AG09309 (cell line): ENCODE measurements at regions not wholly inside any gene's neighbourhood (a gene's known extent, or its start where the extent isn't known, plus 50 kb on each side); places are given as distances from the start of the nearest gene placed in this dataset.

Source experiments
- DNase-seq: peaks from one replicate; pipeline ENCODE4 v3.0.0-alpha.2; 2010; ENCODE audit warnings: low read depth
- H3K4me3 ChIP-seq: 2 replicates; pipeline ENCODE4 v1.5.1; 2011; ENCODE audit warnings: mild to moderate bottlenecking, low read depth, low read length, moderate library complexity; ENCODE audit not compliant: control insufficient read depth
- TF ChIP-seq, protein P1 (sequence below): IDR thresholded peaks from 2 replicates; pipeline ENCODE4 v1.5.1; 2011; ENCODE audit warnings: mild to moderate bottlenecking, low read depth, low read length, inconsistent platforms; ENCODE audit not compliant: insufficient read depth, control insufficient read depth; ENCODE audit errors: missing control alignments

DNA sequence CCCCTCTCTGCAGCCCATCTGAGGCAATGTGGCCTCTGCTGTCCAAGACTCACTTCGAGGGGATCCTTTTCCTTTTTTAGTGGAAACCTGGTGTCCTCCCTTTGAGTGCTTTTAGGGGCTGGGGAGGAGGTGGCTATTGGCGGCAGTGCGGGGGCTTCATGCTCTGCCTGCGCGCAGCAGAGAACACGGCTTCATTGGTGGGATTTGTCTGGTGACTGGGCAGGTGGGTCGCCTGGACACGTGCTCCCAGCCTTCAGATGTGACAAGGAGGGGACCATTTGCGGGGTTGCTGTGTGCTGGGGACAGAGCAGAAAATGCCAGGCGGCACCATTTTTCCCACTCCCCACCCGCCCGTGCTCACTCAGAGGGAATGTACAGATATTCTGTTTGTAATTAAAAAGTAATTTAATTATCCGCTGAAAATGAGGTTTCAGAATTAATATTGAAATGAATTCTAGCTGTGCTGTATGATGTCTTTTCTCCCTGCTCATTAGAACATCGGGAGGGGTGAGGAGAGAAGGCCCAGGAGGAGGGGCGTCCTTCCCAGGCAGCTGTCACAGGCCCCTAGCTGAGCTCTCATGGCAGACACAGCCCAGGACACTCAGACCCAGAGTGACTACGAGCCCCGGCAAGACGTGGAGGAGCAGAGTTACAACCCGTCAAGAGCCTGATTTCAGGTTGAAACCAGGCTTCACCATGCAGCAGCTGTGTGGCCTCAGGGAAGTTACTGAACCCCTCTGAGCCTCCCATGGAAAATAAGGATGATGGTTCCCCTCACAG lies 417.2 kb upstream of the SULF2 start:
- H3K4me3 ChIP-seq: no peak overlapping the region
- no peak for DNase-seq
- TF ChIP-seq, protein P1, sequence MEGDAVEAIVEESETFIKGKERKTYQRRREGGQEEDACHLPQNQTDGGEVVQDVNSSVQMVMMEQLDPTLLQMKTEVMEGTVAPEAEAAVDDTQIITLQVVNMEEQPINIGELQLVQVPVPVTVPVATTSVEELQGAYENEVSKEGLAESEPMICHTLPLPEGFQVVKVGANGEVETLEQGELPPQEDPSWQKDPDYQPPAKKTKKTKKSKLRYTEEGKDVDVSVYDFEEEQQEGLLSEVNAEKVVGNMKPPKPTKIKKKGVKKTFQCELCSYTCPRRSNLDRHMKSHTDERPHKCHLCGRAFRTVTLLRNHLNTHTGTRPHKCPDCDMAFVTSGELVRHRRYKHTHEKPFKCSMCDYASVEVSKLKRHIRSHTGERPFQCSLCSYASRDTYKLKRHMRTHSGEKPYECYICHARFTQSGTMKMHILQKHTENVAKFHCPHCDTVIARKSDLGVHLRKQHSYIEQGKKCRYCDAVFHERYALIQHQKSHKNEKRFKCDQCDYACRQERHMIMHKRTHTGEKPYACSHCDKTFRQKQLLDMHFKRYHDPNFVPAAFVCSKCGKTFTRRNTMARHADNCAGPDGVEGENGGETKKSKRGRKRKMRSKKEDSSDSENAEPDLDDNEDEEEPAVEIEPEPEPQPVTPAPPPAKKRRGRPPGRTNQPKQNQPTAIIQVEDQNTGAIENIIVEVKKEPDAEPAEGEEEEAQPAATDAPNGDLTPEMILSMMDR: no peak

- no peak for DNase-seq
- TF ChIP-seq, protein P1: no peak
Measured at GRCh38 chr20:48201885-48202284, 416.6 kb upstream of the SULF2 start.

DNA sequence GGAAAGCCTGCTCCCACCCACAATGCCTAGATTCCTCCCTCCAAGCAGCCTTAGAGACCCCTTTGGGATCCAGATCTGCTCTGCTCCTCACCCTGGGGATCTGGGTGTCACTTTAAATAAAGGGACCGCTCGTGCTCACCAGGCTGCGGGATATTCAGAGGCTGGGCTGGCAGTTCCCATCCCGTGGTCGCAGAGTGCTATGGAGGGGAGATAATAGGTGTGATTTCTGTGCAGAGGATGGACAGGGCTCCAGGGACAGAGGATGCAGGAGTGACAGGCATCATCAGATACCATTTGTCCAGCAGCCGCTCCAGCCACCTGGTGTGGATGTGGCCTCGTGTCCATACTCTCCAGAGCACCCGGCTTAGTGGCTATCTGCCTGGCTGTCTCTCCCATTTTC lies 415.9 kb upstream of the SULF2 start:
- H3K4me3 ChIP-seq: no peak overlapping the region
- TF ChIP-seq, protein P1: no peak
- no peak for DNase-seq

More at GRCh38 chr20:48201885-48202284, 416.6 kb upstream of the SULF2 start:
- no peak overlapping the region for H3K4me3 ChIP-seq

GRCh38 chr20:48198929-48199451 lies 413.7 kb upstream of the SULF2 start:
- TF ChIP-seq, protein P1: no peak
- peak; percentile 77 for DNase-seq
- H3K4me3 ChIP-seq: no peak overlapping the region

DNA sequence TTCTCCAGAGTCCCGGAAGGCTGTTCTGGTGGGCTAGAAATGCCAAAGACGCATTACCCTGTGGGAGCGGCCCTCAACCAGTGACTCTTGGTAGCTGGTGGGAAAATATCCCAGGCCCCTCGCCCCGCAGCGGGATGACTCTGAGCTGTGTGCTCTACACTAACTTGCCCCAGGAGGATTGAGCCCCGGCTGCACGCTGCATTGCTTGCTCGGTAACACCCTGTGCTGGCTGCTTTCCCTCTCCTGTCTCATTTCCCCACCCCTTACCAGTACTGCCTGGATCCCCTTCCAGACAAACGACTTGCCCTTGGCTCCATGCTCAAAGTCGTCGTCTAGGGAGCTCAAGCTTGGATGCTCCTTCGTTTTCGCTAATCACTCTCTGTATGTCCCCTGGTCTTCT lies 411.8 kb upstream of the SULF2 start:
- no peak for DNase-seq
- TF ChIP-seq, protein P1: no peak
- H3K4me3 ChIP-seq: no peak overlapping the region

DNA sequence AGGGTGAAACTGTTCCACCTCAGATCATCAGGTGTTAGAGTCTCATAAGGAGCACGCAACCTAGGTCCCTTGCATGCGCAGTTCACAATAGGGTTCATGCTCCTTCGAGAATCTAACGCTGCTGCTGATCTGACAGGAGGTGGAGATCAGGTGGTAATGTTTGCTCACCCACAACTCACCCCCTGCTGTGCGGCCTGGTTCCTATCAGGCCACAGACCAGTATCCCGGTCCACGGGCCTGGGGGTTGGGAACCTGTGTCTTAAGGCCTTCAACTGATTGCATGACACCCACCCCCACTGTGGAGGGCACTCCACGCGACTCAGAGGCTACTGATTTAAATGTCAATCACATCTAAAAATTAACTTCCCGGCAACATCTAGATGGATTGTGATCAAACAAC lies 411.2 kb upstream of the SULF2 start:
- TF ChIP-seq, protein P1: no peak
- no peak overlapping the region for H3K4me3 ChIP-seq
- no peak for DNase-seq
